ENCODE measurements at regions not wholly inside any gene's neighbourhood (a gene's known extent, or its start where the extent isn't known, plus 50 kb on each side); places are given as distances from the start of the nearest gene placed in this dataset.

GRCh38 chr6:141359953-141360352 is 772.8 kb upstream of the GJE1 start:
- no peak for TF ChIP-seq CTCF (IDR thresholded peaks at IDR 0.05)
- TF ChIP-seq POLR2AphosphoS5 (IDR thresholded peaks at IDR 0.05) = no peak
